Neural cell (in vitro differentiated cells): ENCODE measurements at regions not wholly inside any gene's neighbourhood (a gene's known extent, or its start where the extent isn't known, plus 50 kb on each side); places are given as distances from the start of the nearest gene placed in this dataset.

Experiments used
- H2AFZ ChIP-seq: fragments of 200-600, 300-800 bp; sonication (generic), shearing (Covaris generic); 2 replicates; pipeline ENCODE4 v1.6.0; 2014; ENCODE audit warnings: low read depth, mild to moderate bottlenecking, antibody characterized with exemption, low read length, moderate library complexity
- H3F3A ChIP-seq: fragments of 200-600 bp; shearing (Covaris generic); 2 replicates; pipeline ENCODE4 v1.6.1; 2016; ENCODE audit warnings: mild to moderate bottlenecking, moderate library complexity, mixed read lengths, antibody characterized with exemption, low read length; ENCODE audit not compliant: insufficient read depth, poor library complexity, severe bottlenecking
- H3K27ac ChIP-seq: fragments of 200-600, 300-800 bp; sonication (generic), shearing (Covaris generic); 2 replicates; pipeline ENCODE4 v1.5.1; 2014; ENCODE audit warnings: mild to moderate bottlenecking, low read length, moderate library complexity
- H3K27me3 ChIP-seq: fragments of 300-800, 200-600 bp; sonication (generic), shearing (Covaris generic); 2 replicates; pipeline ENCODE4 v1.6.0; 2014; ENCODE audit warnings: mild to moderate bottlenecking, low read depth, low read length, moderate library complexity; ENCODE audit not compliant: insufficient read depth
- H3K36me3 ChIP-seq: fragments of 300-800, 200-600 bp; sonication (generic), shearing (Covaris generic); 2 replicates; pipeline ENCODE4 v1.5.1; 2014; ENCODE audit warnings: mild to moderate bottlenecking, antibody characterized with exemption, low read length, moderate library complexity; ENCODE audit not compliant: insufficient read depth
- H3K4me2 ChIP-seq: fragments of 300-800, 200-600 bp; sonication (generic), shearing (Covaris generic); 2 replicates; pipeline ENCODE4 v1.6.0; 2014; ENCODE audit warnings: mild to moderate bottlenecking, low read length
- H3K4me3 ChIP-seq: fragments of 300-800, 200-600 bp; sonication (generic), shearing (Covaris generic); 2 replicates; pipeline ENCODE4 v1.5.1; 2014; ENCODE audit warnings: mild to moderate bottlenecking, low read length, moderate library complexity
- H3K79me2 ChIP-seq: fragments of 200-600 bp; shearing (Covaris generic); replicated peaks from 2 replicates; pipeline ENCODE4 v1.6.0; 2014; ENCODE audit warnings: mild to moderate bottlenecking, low read length, moderate library complexity; ENCODE audit not compliant: insufficient read depth
- H3K9ac ChIP-seq: fragments of 300-800, 200-600 bp; sonication (generic), shearing (Covaris generic); 2 replicates; pipeline ENCODE4 v1.6.1; 2016; ENCODE audit warnings: mild to moderate bottlenecking, low read length, mixed read lengths
- H3K9me2 ChIP-seq: fragments of 200-600 bp; shearing (Covaris generic); 2 replicates; pipeline ENCODE4 v1.6.1; 2016; ENCODE audit warnings: mild to moderate bottlenecking, low read length, mixed read lengths; ENCODE audit not compliant: insufficient read depth
- H3K9me3 ChIP-seq: fragments of 200-600, 300-800 bp; sonication (generic), shearing (Covaris generic); 2 replicates; pipeline ENCODE4 v1.6.1; 2016; ENCODE audit warnings: mild to moderate bottlenecking, mixed run types, low read length, moderate library complexity, mixed read lengths
- H4K20me1 ChIP-seq: fragments of 200-600 bp; shearing (Covaris generic); 2 replicates; pipeline ENCODE4 v1.6.1; 2016; ENCODE audit warnings: mild to moderate bottlenecking, mixed run types; ENCODE audit not compliant: insufficient read depth
- EP300 ChIP-seq: fragments of 450-650 bp; conservative IDR thresholded peaks from 2 replicates; pipeline ENCODE4 v1.6.1; 2014; ENCODE audit warnings: antibody characterized with exemption, mild to moderate bottlenecking, moderate library complexity; ENCODE audit not compliant: poor library complexity, severe bottlenecking
- EZH2 ChIP-seq: fragments of 200-600, 300-800 bp; shearing (Covaris generic), sonication (generic); IDR thresholded peaks from 2 replicates; pipeline ENCODE4 v1.6.1; 2014; ENCODE audit warnings: antibody characterized with exemption, low read length, borderline replicate concordance, mild to moderate bottlenecking; ENCODE audit not compliant: insufficient read depth, poor library complexity, severe bottlenecking
- MXI1 ChIP-seq: fragments of 450-650 bp; conservative IDR thresholded peaks from 2 replicates; pipeline ENCODE4 v1.6.1; 2014; ENCODE audit warnings: antibody characterized with exemption, mild to moderate bottlenecking; ENCODE audit not compliant: poor library complexity, severe bottlenecking
- POLR2AphosphoS5 ChIP-seq: IDR thresholded peaks from 2 replicates; pipeline ENCODE4 v1.6.1; 2012
- RAD21 ChIP-seq: fragments of 450-650 bp; conservative IDR thresholded peaks from 2 replicates; pipeline ENCODE4 v1.6.1; 2014; ENCODE audit warnings: antibody characterized with exemption, mild to moderate bottlenecking, moderate library complexity
- SMC3 ChIP-seq: fragments of 450-650 bp; conservative IDR thresholded peaks from 2 replicates; pipeline ENCODE4 v1.6.1; 2014; ENCODE audit warnings: antibody characterized with exemption, mild to moderate bottlenecking, moderate library complexity; ENCODE audit not compliant: poor library complexity
- TAF1 ChIP-seq: IDR thresholded peaks from 2 replicates; pipeline ENCODE4 v1.6.1; 2012; ENCODE audit warnings: low read depth
- TF ChIP-seq, protein P1 (sequence below): IDR thresholded peaks from 2 replicates; pipeline ENCODE4 v1.6.1; 2012; ENCODE audit warnings: borderline replicate concordance
- TF ChIP-seq, protein P2 (sequence below): fragments of 450-650 bp; IDR thresholded peaks from 2 replicates; pipeline ENCODE4 v1.5.1; 2014; ENCODE audit warnings: antibody characterized with exemption, mild to moderate bottlenecking, moderate library complexity; ENCODE audit not compliant: poor library complexity, severe bottlenecking

DNA sequence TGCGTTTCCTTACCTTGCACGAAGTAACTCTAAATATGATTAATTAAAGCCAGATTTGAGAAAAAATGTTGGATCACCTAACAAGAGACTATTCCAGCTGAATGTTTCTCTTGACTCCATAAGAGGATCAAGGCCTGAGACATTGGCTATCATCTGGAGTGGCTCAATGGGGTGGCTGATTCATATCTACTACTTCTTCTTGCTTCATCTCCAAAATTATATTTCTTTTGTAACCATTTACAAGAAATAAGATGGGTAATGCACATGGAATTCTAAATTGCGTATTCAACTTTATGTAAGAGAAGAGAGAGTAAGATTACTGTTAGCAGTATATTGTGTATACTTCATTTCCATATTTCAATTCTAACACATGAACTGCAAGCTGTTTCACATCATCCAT, 819.0 kb upstream of the EYS start:
- Histone ChIP-seq H3K9me2 (no peaks in the 10 kb centered on the region), H3K9me3 (no peaks in the 10 kb centered on the region), H3F3A (no peaks in the 10 kb centered on the region), H3K36me3 (no peaks in the 10 kb centered on the region), H3K79me2 (no peaks in the 10 kb centered on the region), H3K27ac (no peak overlapping the region), H2AFZ (no peak overlapping the region), H3K4me2 (no peak overlapping the region), H3K9ac (no peak overlapping the region), H3K4me3 (no peak overlapping the region), H4K20me1 (no peaks in the 10 kb centered on the region), H3K27me3 (no peaks in the 10 kb centered on the region)
- TF ChIP-seq EZH2 = no peak
- no peak for TF ChIP-seq TAF1
- TF ChIP-seq POLR2AphosphoS5 = no peak

- no peaks in the 10 kb centered on the region for H4K20me1 ChIP-seq
- H3K79me2 ChIP-seq = no peaks in the 10 kb centered on the region
- no peaks in the 10 kb centered on the region for H3F3A ChIP-seq
These were observed 815.8 kb upstream of the EYS start for GRCh38 chr6:66522864-66523263.

More at GRCh38 chr6:66522864-66523263, 815.8 kb upstream of the EYS start:
- Histone ChIP-seq H2AFZ (no peak overlapping the region), H3K9ac (no peak overlapping the region), H3K27ac (no peak overlapping the region), H3K9me2 (no peaks in the 10 kb centered on the region), H3K4me3 (no peak overlapping the region), H3K36me3 (no peaks in the 10 kb centered on the region), H3K4me2 (no peak overlapping the region), H3K27me3 (no peaks in the 10 kb centered on the region), H3K9me3 (no peaks in the 10 kb centered on the region)
- TF ChIP-seq EZH2 (no peak), POLR2AphosphoS5 (no peak), RAD21 (no peak), MXI1 (no peak), TAF1 (no peak), EP300 (no peak), SMC3 (no peak)
- TF ChIP-seq, protein P1, sequence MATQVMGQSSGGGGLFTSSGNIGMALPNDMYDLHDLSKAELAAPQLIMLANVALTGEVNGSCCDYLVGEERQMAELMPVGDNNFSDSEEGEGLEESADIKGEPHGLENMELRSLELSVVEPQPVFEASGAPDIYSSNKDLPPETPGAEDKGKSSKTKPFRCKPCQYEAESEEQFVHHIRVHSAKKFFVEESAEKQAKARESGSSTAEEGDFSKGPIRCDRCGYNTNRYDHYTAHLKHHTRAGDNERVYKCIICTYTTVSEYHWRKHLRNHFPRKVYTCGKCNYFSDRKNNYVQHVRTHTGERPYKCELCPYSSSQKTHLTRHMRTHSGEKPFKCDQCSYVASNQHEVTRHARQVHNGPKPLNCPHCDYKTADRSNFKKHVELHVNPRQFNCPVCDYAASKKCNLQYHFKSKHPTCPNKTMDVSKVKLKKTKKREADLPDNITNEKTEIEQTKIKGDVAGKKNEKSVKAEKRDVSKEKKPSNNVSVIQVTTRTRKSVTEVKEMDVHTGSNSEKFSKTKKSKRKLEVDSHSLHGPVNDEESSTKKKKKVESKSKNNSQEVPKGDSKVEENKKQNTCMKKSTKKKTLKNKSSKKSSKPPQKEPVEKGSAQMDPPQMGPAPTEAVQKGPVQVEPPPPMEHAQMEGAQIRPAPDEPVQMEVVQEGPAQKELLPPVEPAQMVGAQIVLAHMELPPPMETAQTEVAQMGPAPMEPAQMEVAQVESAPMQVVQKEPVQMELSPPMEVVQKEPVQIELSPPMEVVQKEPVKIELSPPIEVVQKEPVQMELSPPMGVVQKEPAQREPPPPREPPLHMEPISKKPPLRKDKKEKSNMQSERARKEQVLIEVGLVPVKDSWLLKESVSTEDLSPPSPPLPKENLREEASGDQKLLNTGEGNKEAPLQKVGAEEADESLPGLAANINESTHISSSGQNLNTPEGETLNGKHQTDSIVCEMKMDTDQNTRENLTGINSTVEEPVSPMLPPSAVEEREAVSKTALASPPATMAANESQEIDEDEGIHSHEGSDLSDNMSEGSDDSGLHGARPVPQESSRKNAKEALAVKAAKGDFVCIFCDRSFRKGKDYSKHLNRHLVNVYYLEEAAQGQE = no peak
- TF ChIP-seq, protein P2, sequence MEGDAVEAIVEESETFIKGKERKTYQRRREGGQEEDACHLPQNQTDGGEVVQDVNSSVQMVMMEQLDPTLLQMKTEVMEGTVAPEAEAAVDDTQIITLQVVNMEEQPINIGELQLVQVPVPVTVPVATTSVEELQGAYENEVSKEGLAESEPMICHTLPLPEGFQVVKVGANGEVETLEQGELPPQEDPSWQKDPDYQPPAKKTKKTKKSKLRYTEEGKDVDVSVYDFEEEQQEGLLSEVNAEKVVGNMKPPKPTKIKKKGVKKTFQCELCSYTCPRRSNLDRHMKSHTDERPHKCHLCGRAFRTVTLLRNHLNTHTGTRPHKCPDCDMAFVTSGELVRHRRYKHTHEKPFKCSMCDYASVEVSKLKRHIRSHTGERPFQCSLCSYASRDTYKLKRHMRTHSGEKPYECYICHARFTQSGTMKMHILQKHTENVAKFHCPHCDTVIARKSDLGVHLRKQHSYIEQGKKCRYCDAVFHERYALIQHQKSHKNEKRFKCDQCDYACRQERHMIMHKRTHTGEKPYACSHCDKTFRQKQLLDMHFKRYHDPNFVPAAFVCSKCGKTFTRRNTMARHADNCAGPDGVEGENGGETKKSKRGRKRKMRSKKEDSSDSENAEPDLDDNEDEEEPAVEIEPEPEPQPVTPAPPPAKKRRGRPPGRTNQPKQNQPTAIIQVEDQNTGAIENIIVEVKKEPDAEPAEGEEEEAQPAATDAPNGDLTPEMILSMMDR = no peak
